ENCODE measurements at regions not wholly inside any gene's neighbourhood (a gene's known extent, or its start where the extent isn't known, plus 50 kb on each side); places are given as distances from the start of the nearest gene placed in this dataset.

GRCh38 chr11:11081288-11081687 lies 223.4 kb upstream of the ZBED5 start:
- TF ChIP-seq, protein P1, sequence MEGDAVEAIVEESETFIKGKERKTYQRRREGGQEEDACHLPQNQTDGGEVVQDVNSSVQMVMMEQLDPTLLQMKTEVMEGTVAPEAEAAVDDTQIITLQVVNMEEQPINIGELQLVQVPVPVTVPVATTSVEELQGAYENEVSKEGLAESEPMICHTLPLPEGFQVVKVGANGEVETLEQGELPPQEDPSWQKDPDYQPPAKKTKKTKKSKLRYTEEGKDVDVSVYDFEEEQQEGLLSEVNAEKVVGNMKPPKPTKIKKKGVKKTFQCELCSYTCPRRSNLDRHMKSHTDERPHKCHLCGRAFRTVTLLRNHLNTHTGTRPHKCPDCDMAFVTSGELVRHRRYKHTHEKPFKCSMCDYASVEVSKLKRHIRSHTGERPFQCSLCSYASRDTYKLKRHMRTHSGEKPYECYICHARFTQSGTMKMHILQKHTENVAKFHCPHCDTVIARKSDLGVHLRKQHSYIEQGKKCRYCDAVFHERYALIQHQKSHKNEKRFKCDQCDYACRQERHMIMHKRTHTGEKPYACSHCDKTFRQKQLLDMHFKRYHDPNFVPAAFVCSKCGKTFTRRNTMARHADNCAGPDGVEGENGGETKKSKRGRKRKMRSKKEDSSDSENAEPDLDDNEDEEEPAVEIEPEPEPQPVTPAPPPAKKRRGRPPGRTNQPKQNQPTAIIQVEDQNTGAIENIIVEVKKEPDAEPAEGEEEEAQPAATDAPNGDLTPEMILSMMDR (IDR thresholded peaks at IDR 0.05; ENCODE audit: borderline replicate concordance): no peak
- H3K27me3 ChIP-seq (ENCODE audit: low read depth): peaks cover 18% of the 10 kb centered on the region
- DNase-seq: no peak
- no peak overlapping the region for H3K27ac ChIP-seq (replicated peaks)
- H3K4me3 ChIP-seq: no peak overlapping the region
- no peaks in the 10 kb centered on the region for H3K9me3 ChIP-seq (replicated peaks)
- intact Hi-C loops (cut with micrococcal nuclease): no loop called here
- peaks cover 7% of the 10 kb centered on the region for H3K4me1 ChIP-seq
- H3K36me3 ChIP-seq: no peaks in the 10 kb centered on the region

GRCh38 chr11:11078344-11079086 lies 220.7 kb upstream of the ZBED5 start:
- TF ChIP-seq, protein P1 (IDR thresholded peaks at IDR 0.05; ENCODE audit: borderline replicate concordance): no peak

DNA sequence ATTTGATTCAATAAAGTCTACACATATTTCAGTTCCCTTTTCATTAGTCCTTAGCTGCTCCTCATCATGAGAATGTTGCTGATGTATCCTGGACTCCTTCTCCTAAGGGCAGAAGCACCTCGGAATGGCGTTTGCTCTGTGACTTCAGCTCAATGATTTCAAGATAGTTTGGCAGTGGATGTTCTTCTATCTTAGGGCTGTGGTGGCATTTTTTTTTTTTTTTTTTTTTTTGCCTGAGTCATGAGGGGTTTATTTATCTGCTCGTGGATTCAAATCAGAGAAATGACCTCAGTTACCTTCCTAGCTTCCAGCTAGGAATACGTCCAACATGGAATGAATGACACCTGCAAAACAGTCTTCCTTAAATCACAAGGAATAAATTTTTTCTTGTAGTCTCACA lies 220.0 kb upstream of the ZBED5 start:
- no peak overlapping the region for H3K4me3 ChIP-seq
- H3K9me3 ChIP-seq (replicated peaks): no peaks in the 10 kb centered on the region
- DNase-seq: no peak
- H3K27me3 ChIP-seq (ENCODE audit: low read depth): peaks cover 18% of the 10 kb centered on the region
- peaks cover 7% of the 10 kb centered on the region for H3K4me1 ChIP-seq
- intact Hi-C loops (cut with micrococcal nuclease): no loop called here
- TF ChIP-seq, protein P1 (IDR thresholded peaks at IDR 0.05; ENCODE audit: borderline replicate concordance): no peak
- no peak overlapping the region for H3K27ac ChIP-seq (replicated peaks)
- no peaks in the 10 kb centered on the region for H3K36me3 ChIP-seq

More at GRCh38 chr11:11078344-11079086, 220.7 kb upstream of the ZBED5 start:
- Histone ChIP-seq H3K27me3 (ENCODE audit: low read depth) (peaks cover 18% of the 10 kb centered on the region), H3K36me3 (no peaks in the 10 kb centered on the region), H3K4me3 (no peak overlapping the region), H3K4me1 (peaks cover 7% of the 10 kb centered on the region), H3K9me3 (replicated peaks) (no peaks in the 10 kb centered on the region), H3K27ac (replicated peaks) (no peak overlapping the region)
- intact Hi-C loops (cut with micrococcal nuclease): no loop called here
- no peak for DNase-seq

DNA sequence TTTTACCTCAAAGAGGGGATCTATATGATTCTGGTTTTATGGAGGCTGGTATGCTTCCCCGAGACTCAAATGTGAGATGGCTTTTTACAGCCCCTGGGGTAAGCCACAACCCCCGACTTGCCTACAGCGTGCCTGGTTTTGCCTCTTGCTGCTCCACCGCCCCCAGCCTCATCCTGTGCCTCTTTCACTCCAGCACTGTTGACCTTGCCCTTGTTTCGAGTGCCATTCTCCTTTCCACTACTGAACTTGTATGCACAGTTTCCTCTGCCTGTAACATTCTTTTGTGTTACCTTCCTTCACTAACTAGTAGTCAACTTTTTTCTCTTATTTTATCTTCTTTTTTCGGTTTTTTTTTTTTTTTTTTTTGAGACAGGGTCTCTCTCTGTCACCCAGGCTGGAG lies 219.0 kb upstream of the ZBED5 start:
- no peak for DNase-seq
- TF ChIP-seq, protein P1 (IDR thresholded peaks at IDR 0.05; ENCODE audit: borderline replicate concordance): no peak

GRCh38 chr11:11076276-11076675 lies 218.4 kb upstream of the ZBED5 start:
- H3K27me3 ChIP-seq (ENCODE audit: low read depth): peaks cover 18% of the 10 kb centered on the region
- no peak for DNase-seq
- H3K36me3 ChIP-seq: no peaks in the 10 kb centered on the region
- no peaks in the 10 kb centered on the region for H3K9me3 ChIP-seq (replicated peaks)
- H3K4me1 ChIP-seq: peaks cover under 1% of the 10 kb centered on the region
- no peak overlapping the region for H3K4me3 ChIP-seq
- TF ChIP-seq, protein P1 (IDR thresholded peaks at IDR 0.05; ENCODE audit: borderline replicate concordance): no peak
- H3K27ac ChIP-seq (replicated peaks): no peak overlapping the region
- intact Hi-C loops (cut with micrococcal nuclease): no loop called here

More for the DNA sequence above, 219.0 kb upstream of the ZBED5 start:
- no peak overlapping the region for H3K27ac ChIP-seq (replicated peaks)
- H3K4me1 ChIP-seq: peaks cover 6% of the 10 kb centered on the region
- no peaks in the 10 kb centered on the region for H3K36me3 ChIP-seq
- no peak overlapping the region for H3K4me3 ChIP-seq
- peaks cover 18% of the 10 kb centered on the region for H3K27me3 ChIP-seq (ENCODE audit: low read depth)
- intact Hi-C loops (cut with micrococcal nuclease): no loop called here
- no peaks in the 10 kb centered on the region for H3K9me3 ChIP-seq (replicated peaks)
